H9 (cell line): ENCODE measurements at regions not wholly inside any gene's neighbourhood (a gene's known extent, or its start where the extent isn't known, plus 50 kb on each side); places are given as distances from the start of the nearest gene placed in this dataset.

Source experiments
- DNase-seq: peaks from one replicate; pipeline ENCODE4 v3.0.0-alpha.2; 2017
- H2AFZ ChIP-seq: one replicate; pipeline ENCODE4 v1.6.1; 2013; ENCODE audit warnings: mild to moderate bottlenecking, low read length, control low read depth, moderate library complexity
- H2AK5ac ChIP-seq: 2 replicates; pipeline ENCODE4 v1.6.1; 2013; ENCODE audit warnings: low read length, control low read depth, mixed read lengths; ENCODE audit not compliant: insufficient read length
- H2BK120ac ChIP-seq: one replicate; pipeline ENCODE4 v1.6.1; 2013; ENCODE audit warnings: low read depth, mild to moderate bottlenecking, low read length, control low read depth, inconsistent platforms; ENCODE audit not compliant: poor library complexity, severe bottlenecking
- H2BK12ac ChIP-seq: 2 replicates; pipeline ENCODE4 v1.6.1; 2013; ENCODE audit warnings: low read length, control low read depth, mixed read lengths, low read depth; ENCODE audit not compliant: insufficient read length
- H2BK15ac ChIP-seq: 2 replicates; pipeline ENCODE4 v1.6.1; 2013; ENCODE audit warnings: low read depth, low read length, control low read depth
- H2BK20ac ChIP-seq: one replicate; pipeline ENCODE4 v1.6.1; 2013; ENCODE audit warnings: low read depth, mild to moderate bottlenecking, low read length, control low read depth, inconsistent platforms; ENCODE audit not compliant: poor library complexity, severe bottlenecking
- H2BK5ac ChIP-seq: 2 replicates; pipeline ENCODE4 v1.6.1; 2013; ENCODE audit warnings: low read length, control low read depth, mixed read lengths; ENCODE audit not compliant: insufficient read length
- H3K14ac ChIP-seq: 2 replicates; pipeline ENCODE4 v1.6.1; 2013; ENCODE audit warnings: low read length, control low read depth; ENCODE audit not compliant: insufficient read depth
- H3K18ac ChIP-seq: 2 replicates; pipeline ENCODE4 v1.6.1; 2013; ENCODE audit warnings: low read depth, mild to moderate bottlenecking, mixed read lengths, low read length, control low read depth; ENCODE audit not compliant: insufficient read length
- H3K23ac ChIP-seq: 2 replicates; pipeline ENCODE4 v1.6.1; 2013; ENCODE audit warnings: low read length, control low read depth, mixed read lengths, low read depth; ENCODE audit not compliant: insufficient read length
- H3K23me2 ChIP-seq: 2 replicates; pipeline ENCODE4 v1.6.1; 2013; ENCODE audit warnings: low read depth, mild to moderate bottlenecking, mixed read lengths, low read length, control low read depth; ENCODE audit not compliant: insufficient read length, poor library complexity, severe bottlenecking
- H3K27ac ChIP-seq: 2 replicates; pipeline ENCODE4 v1.5.1; 2013; ENCODE audit warnings: low read length, control low read depth, mixed read lengths, low read depth; ENCODE audit not compliant: insufficient read length
- H3K27me3 ChIP-seq: 2 replicates; pipeline ENCODE4 v1.6.1; 2013; ENCODE audit warnings: low read length, control low read depth, inconsistent platforms; ENCODE audit not compliant: insufficient read depth
- H3K4ac ChIP-seq: 2 replicates; pipeline ENCODE4 v1.6.1; 2013; ENCODE audit warnings: low read depth, mild to moderate bottlenecking, control low read depth, inconsistent platforms, low read length, moderate library complexity
- H3K4me1 ChIP-seq: 2 replicates; pipeline ENCODE4 v1.6.1; 2013; ENCODE audit warnings: low read length, control low read depth, inconsistent platforms; ENCODE audit not compliant: insufficient read depth
- H3K4me2 ChIP-seq: 2 replicates; pipeline ENCODE4 v1.6.1; 2013; ENCODE audit warnings: low read length, control low read depth, mixed read lengths; ENCODE audit not compliant: insufficient read length, insufficient read depth
- H3K56ac ChIP-seq: 2 replicates; pipeline ENCODE4 v1.6.1; 2013; ENCODE audit warnings: low read depth, mild to moderate bottlenecking, mixed read lengths, low read length, control low read depth; ENCODE audit not compliant: insufficient read length
- H3K79me1 ChIP-seq: 2 replicates; pipeline ENCODE4 v1.6.1; 2013; ENCODE audit warnings: low read depth, mild to moderate bottlenecking, moderate library complexity, low read length, control low read depth, inconsistent platforms; ENCODE audit not compliant: insufficient read depth, poor library complexity, severe bottlenecking
- H3K79me2 ChIP-seq: 2 replicates; pipeline ENCODE4 v1.6.1; 2013; ENCODE audit warnings: low read length, control low read depth, inconsistent platforms; ENCODE audit not compliant: insufficient read depth
- H3K9ac ChIP-seq: 2 replicates; pipeline ENCODE4 v1.6.1; 2013; ENCODE audit warnings: low read length, control low read depth, mixed read lengths; ENCODE audit not compliant: insufficient read length; ENCODE audit errors: extremely low read depth
- H3K9me3 ChIP-seq: one replicate; pipeline ENCODE4 v1.6.1; 2013; ENCODE audit warnings: low read depth, low read length, inconsistent platforms; ENCODE audit not compliant: control insufficient read depth
- H3T11ph ChIP-seq: one replicate; pipeline ENCODE4 v1.6.1; 2013; ENCODE audit warnings: mild to moderate bottlenecking, low read length, control low read depth, inconsistent platforms
- H4K20me1 ChIP-seq: one replicate; pipeline ENCODE4 v1.6.1; 2013; ENCODE audit not compliant: control insufficient read depth, insufficient read length, insufficient read depth
- H4K5ac ChIP-seq: 2 replicates; pipeline ENCODE4 v1.6.1; 2013; ENCODE audit warnings: low read depth, mild to moderate bottlenecking, mixed read lengths, low read length, control low read depth; ENCODE audit not compliant: insufficient read length
- H4K8ac ChIP-seq: replicated peaks from 2 replicates; pipeline ENCODE4 v1.6.1; 2013; ENCODE audit warnings: low read length, control low read depth, mixed read lengths, low read depth; ENCODE audit not compliant: insufficient read length
- H4K91ac ChIP-seq: 2 replicates; pipeline ENCODE4 v1.6.1; 2013; ENCODE audit warnings: low read depth, mild to moderate bottlenecking, moderate library complexity, mixed read lengths, low read length, control low read depth; ENCODE audit not compliant: insufficient read length
- H3K27ac Mint-ChIP-seq, 3 experiments: 2 replicates in 2 of 3; 3 replicates in 1 of 3; pipeline ENCODE4 v1.8.0; 2020 to 2021; ENCODE audit warnings: mixed read lengths in 3 of 3, mild to moderate bottlenecking in 1 of 3, moderate library complexity in 1 of 3
- H3K27me3 Mint-ChIP-seq: 2 replicates; pipeline ENCODE4 v1.8.0; 2021; ENCODE audit warnings: low read depth, mild to moderate bottlenecking, moderate library complexity, mixed read lengths
- H3K36me3 Mint-ChIP-seq, 3 experiments: 2 replicates in 2 of 3; 3 replicates in 1 of 3; pipeline ENCODE4 v1.8.0; 2020 to 2021; ENCODE audit warnings: low read depth in 3 of 3, mixed read lengths in 3 of 3; ENCODE audit not compliant: insufficient read depth in 1 of 3
- H3K4me1 Mint-ChIP-seq, 2 experiments: 2 replicates each; pipeline ENCODE4 v1.8.0; 2020; ENCODE audit warnings: mixed read lengths in 2 of 2
- H3K4me3 Mint-ChIP-seq, 2 experiments: 2 replicates in 1 of 2; 3 replicates in 1 of 2; pipeline ENCODE4 v1.8.0; 2020 to 2021; ENCODE audit warnings: mild to moderate bottlenecking in 2 of 2, mixed read lengths in 2 of 2, moderate library complexity in 1 of 2
- H3K9me3 Mint-ChIP-seq, 2 experiments: 2 replicates in 1 of 2; 3 replicates in 1 of 2; pipeline ENCODE4 v1.8.0; 2020; ENCODE audit warnings: mild to moderate bottlenecking in 2 of 2, mixed read lengths in 2 of 2, moderate library complexity in 1 of 2
- CTCF ChIP-seq: fragments of 200-600 bp; sonication (generic); conservative IDR thresholded peaks from 3 replicates; pipeline ENCODE4 v1.8.0; 2021; ENCODE audit warnings: antibody characterized with exemption, mild to moderate bottlenecking
- WGBS: extraction: QIAGEN DNeasy Blood & Tissue Kit; methylation state at CpG from one replicate; pipeline ENCODE4 v1.1.7; 2013; ENCODE audit warnings: missing lambda C conversion rate, low lambda C conversion rate, mixed read lengths; ENCODE audit not compliant: insufficient read length; ENCODE audit errors: extremely low coverage; 5-methylcytosine and 5-hydroxymethylcytosine counted together

GRCh38 chr4:175330652-175331051, 412.5 kb downstream of the ADAM29 start:
- Histone ChIP-seq H3K14ac (no peak overlapping the region), H3K56ac (no peak overlapping the region), H2BK120ac (no peak overlapping the region), H2BK12ac (no peak overlapping the region), H2AFZ (no peak overlapping the region), H3K9me3 (no peaks in the 10 kb centered on the region), H4K91ac (no peak overlapping the region), H3K27ac (no peak overlapping the region), H3K4ac (no peak overlapping the region), H4K5ac (no peak overlapping the region), H2AK5ac (no peak overlapping the region), H3K23ac (no peak overlapping the region), H4K20me1 (no peaks in the 10 kb centered on the region), H2BK20ac (no peak overlapping the region), H3K79me2 (no peaks in the 10 kb centered on the region), H4K8ac (no peak overlapping the region), H2BK5ac (no peak overlapping the region), H3K18ac (no peak overlapping the region), H3K9ac (no peak overlapping the region), H3K4me1 (no peaks in the 10 kb centered on the region), H3K23me2 (no peaks in the 10 kb centered on the region), H3K4me2 (no peak overlapping the region), H3K27me3 (no peaks in the 10 kb centered on the region), H2BK15ac (no peak overlapping the region), H3T11ph (no peak overlapping the region), H3K79me1 (no peaks in the 10 kb centered on the region)
- H3K36me3 Mint-ChIP-seq: no peaks in the 10 kb centered on the region
- no CpG with 5 or more reads among the region's 2 CpGs for WGBS
- no peak for TF ChIP-seq CTCF
- H3K27me3 Mint-ChIP-seq: no peaks in the 10 kb centered on the region
- H3K4me3 Mint-ChIP-seq: no peak overlapping the region
- H3K27ac Mint-ChIP-seq: no peak overlapping the region
- H3K4me1 Mint-ChIP-seq: peaks cover 0 to 5% of the 10 kb centered on the region in 2 experiments; a peak in 1 of 4 replicates
- no peak for DNase-seq
- no peaks in the 10 kb centered on the region for H3K9me3 Mint-ChIP-seq
